ENCODE measurements at regions not wholly inside any gene's neighbourhood (a gene's known extent, or its start where the extent isn't known, plus 50 kb on each side); places are given as distances from the start of the nearest gene placed in this dataset.
A peak's percentile ranks its signal among the peaks of the same experiment; 100 is the strongest.

GRCh38 chr5:4511996-4512656 is 628.0 kb upstream of the ADAMTS16 start:
- Histone ChIP-seq H3K9me3 (ENCODE audit: control insufficient read depth, low read length) (no peaks in the 10 kb centered on the region), H3K4me1 (ENCODE audit: control insufficient read depth, insufficient read depth, low read length) (no peaks in the 10 kb centered on the region), H3K27ac (ENCODE audit: low read depth, low read length) (no peak overlapping the region), H3K4me3 (ENCODE audit: low read length) (no peak overlapping the region), H3K9ac (ENCODE audit: extremely low read depth, low read length, poor library complexity, severe bottlenecking) (no peak overlapping the region), H3K36me3 (ENCODE audit: control insufficient read depth, insufficient read depth, low read length) (no peaks in the 10 kb centered on the region), H3K27me3 (ENCODE audit: control insufficient read depth, insufficient read depth, low read length, poor library complexity, severe bottlenecking) (no peaks in the 10 kb centered on the region)
- peak; percentile 77 for TF ChIP-seq CTCF (conservative IDR thresholded peaks at IDR 0.05)
- peak; percentile 86 for DNase-seq
- WGBS, 2 experiments (ENCODE audit: insufficient coverage in 1 of 2, insufficient read length in 1 of 2), result 71 to 74% methylated on average over 23 to 31 of the region's 31 CpGs
- H3K4me1 Mint-ChIP-seq, result peaks cover 19% of the 10 kb centered on the region
- H3K36me3 Mint-ChIP-seq (ENCODE audit: low read depth), result no peaks in the 10 kb centered on the region
- H3K4me3 Mint-ChIP-seq, result peak overlapping the region; percentile 38
- no peak overlapping the region for H3K27ac Mint-ChIP-seq
- H3K27me3 Mint-ChIP-seq (ENCODE audit: insufficient read depth), result peaks cover 7% of the 10 kb centered on the region
- H3K9me3 Mint-ChIP-seq, result no peaks in the 10 kb centered on the region

GRCh38 chr5:4513381-4513780 is 626.7 kb upstream of the ADAMTS16 start:
- Histone ChIP-seq H3K36me3 (ENCODE audit: control insufficient read depth, insufficient read depth, low read length) (no peaks in the 10 kb centered on the region), H3K4me1 (ENCODE audit: control insufficient read depth, insufficient read depth, low read length) (no peaks in the 10 kb centered on the region), H3K27ac (ENCODE audit: low read depth, low read length) (no peak overlapping the region), H3K9ac (ENCODE audit: extremely low read depth, low read length, poor library complexity, severe bottlenecking) (no peak overlapping the region), H3K9me3 (ENCODE audit: control insufficient read depth, low read length) (no peaks in the 10 kb centered on the region), H3K27me3 (ENCODE audit: control insufficient read depth, insufficient read depth, low read length, poor library complexity, severe bottlenecking) (no peaks in the 10 kb centered on the region), H3K4me3 (ENCODE audit: low read length) (no peak overlapping the region)
- 88 to 91% methylated on average over 4 of the region's 4 CpGs for WGBS, 2 experiments (ENCODE audit: insufficient coverage in 1 of 2, insufficient read length in 1 of 2)
- no peak for TF ChIP-seq CTCF (conservative IDR thresholded peaks at IDR 0.05)
- no peak for DNase-seq
- H3K36me3 Mint-ChIP-seq (ENCODE audit: low read depth), result no peaks in the 10 kb centered on the region
- H3K4me1 Mint-ChIP-seq, result peaks cover 19% of the 10 kb centered on the region
- peaks cover 7% of the 10 kb centered on the region for H3K27me3 Mint-ChIP-seq (ENCODE audit: insufficient read depth)
- no peak overlapping the region for H3K4me3 Mint-ChIP-seq
- no peaks in the 10 kb centered on the region for H3K9me3 Mint-ChIP-seq
- no peak overlapping the region for H3K27ac Mint-ChIP-seq

GRCh38 chr5:4514067-4514648 is 626.0 kb upstream of the ADAMTS16 start:
- no peaks in the 10 kb centered on the region for H3K27me3 ChIP-seq (ENCODE audit: control insufficient read depth, insufficient read depth, low read length, poor library complexity, severe bottlenecking)
- Mint-ChIP-seq H3K4me3 (no peak overlapping the region), H3K36me3 (ENCODE audit: low read depth) (no peaks in the 10 kb centered on the region), H3K4me1 (peaks cover 19% of the 10 kb centered on the region), H3K27ac (no peak overlapping the region), H3K9me3 (no peaks in the 10 kb centered on the region), H3K27me3 (ENCODE audit: insufficient read depth) (peaks cover 7% of the 10 kb centered on the region)
- WGBS, 2 experiments (ENCODE audit: insufficient coverage in 1 of 2, insufficient read length in 1 of 2), result 88% methylated on average over 5 to 8 of the region's 8 CpGs
- TF ChIP-seq CTCF (conservative IDR thresholded peaks at IDR 0.05), result no peak
- H3K4me1 ChIP-seq (ENCODE audit: control insufficient read depth, insufficient read depth, low read length), result no peaks in the 10 kb centered on the region
- H3K27ac ChIP-seq (ENCODE audit: low read depth, low read length), result no peak overlapping the region
- H3K36me3 ChIP-seq (ENCODE audit: control insufficient read depth, insufficient read depth, low read length), result no peaks in the 10 kb centered on the region
- no peak overlapping the region for H3K4me3 ChIP-seq (ENCODE audit: low read length)
- no peak for DNase-seq
- no peak overlapping the region for H3K9ac ChIP-seq (ENCODE audit: extremely low read depth, low read length, poor library complexity, severe bottlenecking)
- no peaks in the 10 kb centered on the region for H3K9me3 ChIP-seq (ENCODE audit: control insufficient read depth, low read length)

All from endodermal cell (in vitro differentiated cells).